GM18520 (cell line): ENCODE measurements at regions not wholly inside any gene's neighbourhood (a gene's known extent, or its start where the extent isn't known, plus 50 kb on each side); places are given as distances from the start of the nearest gene placed in this dataset.

Experiments
- ATAC-seq: cut with Tn5 transposase; IDR thresholded peaks from one replicate; pipeline ENCODE4 v1.9.1; 2021; ENCODE audit not compliant: unreplicated experiment

DNA sequence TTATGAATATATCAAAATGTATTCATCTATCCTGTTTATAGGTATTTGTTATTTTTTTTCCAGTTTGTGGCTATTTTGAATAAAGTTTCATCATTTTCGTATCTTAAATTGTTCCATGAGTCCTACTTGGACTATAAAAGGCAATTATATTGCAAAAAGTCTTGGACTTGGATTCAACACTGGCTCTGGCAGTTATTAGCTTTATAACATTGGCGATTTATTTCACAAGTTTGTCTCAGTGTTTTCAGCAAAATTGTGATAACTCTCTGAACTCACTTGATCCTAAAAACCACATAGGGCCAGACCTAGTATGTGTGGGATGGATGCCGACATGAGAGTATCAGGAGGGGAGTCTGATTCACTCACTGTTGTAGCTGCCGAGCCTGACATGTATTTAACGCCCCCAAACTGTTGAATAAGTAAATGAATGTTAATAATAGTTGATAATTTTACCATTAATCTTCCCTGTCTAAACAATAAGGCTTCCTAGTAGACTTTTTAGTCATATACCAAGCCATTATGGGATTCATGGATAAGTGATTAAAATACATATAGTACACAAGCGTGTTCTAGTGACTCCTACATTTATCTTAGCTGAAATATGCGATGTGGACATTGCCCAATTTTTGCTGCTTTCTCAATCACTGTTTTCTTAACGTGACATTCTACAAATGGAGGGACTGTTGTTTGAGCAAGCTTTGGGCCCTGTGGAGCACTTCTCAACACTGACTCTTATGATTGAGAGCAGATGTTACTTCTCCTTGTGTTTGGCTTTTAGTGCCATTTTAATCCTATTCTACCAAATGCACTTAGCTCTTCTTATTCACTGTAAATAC, 907.6 kb downstream of the EPHA4 start:
- ATAC-seq = no peak

GRCh38 chr2:220665108-220665471, 907.0 kb downstream of the EPHA4 start:
- no peak for ATAC-seq

DNA sequence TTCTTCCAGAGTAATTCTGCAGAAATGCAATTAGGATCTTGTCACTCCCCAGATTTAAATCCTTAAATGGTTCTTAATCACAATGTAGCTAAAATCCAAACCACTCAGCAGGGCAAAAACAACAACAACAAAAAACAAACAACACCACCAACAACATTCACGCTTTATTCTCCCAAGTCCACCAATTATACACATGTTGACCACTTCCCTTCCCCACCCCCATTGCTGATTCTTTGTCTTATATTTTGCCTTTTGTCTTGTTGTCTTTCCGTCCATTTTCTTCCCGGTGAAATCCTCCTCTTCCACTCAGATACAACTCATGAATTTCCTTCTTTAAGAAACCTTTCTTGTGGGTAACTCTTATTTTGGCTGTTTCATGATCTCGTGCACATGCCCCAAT, 902.8 kb downstream of the EPHA4 start:
- no peak for ATAC-seq

DNA sequence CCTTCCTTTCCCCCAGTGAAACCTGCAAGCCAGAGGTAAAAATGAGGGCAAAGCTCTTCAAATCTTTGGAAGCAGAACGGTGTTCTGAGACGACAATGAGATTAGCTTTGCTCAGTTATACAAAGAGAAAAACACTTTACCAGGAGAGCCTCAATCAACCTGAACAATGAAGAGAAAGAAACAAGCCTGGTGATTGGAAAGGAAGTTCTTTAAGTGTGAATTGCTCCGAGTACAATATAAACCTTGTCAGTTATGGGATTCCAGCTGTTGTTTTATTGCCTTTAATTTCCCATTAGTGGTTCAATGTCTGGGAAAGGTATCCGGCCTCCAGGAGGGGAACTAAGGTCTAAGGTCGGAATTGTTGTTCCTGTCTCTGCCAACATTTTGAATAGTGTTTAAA, 901.6 kb downstream of the EPHA4 start:
- no peak for ATAC-seq

- no peak for ATAC-seq
Measured at GRCh38 chr2:220673151-220673874, 898.8 kb downstream of the EPHA4 start.

DNA sequence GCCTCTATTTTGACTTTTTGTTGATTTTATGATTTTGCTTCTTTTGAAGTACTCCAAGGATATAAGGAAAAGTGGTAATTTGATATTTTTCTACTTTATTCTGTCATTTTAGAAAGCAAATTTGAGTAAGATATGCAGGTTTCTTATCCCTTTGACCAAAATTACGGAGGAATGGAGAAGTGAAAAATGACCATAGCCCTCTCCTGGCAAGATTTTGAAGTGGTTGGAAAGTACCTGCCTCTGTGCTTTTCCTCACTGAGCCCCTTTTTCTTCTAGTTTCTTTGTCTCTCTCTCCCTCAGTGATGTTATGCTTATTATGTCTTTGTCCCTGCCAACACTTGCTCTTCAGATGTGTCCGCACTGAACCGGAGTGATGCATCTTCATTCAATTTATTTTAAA, 898.1 kb downstream of the EPHA4 start:
- no peak for ATAC-seq

DNA sequence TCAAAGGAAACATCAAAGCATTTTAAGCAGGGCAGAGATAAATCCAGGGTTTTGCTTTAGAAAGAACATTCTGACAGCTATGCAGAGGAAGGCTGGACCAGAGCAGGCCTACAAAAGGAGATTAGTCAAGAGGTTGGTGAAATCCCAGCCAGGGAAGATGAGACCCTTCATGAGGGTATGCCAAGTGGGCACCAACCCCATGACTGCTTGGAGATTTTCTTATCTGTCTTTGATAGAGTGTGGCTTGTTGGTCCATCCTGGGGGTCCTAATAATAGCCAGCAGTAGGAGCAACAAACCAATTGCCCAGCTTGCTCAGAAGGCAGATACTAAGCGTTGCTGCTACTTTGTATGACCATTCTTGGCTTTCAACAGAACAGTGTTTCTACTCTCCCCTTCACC, 895.4 kb downstream of the EPHA4 start:
- no peak for ATAC-seq

GRCh38 chr2:220678943-220679342, 893.2 kb downstream of the EPHA4 start:
- ATAC-seq = no peak

DNA sequence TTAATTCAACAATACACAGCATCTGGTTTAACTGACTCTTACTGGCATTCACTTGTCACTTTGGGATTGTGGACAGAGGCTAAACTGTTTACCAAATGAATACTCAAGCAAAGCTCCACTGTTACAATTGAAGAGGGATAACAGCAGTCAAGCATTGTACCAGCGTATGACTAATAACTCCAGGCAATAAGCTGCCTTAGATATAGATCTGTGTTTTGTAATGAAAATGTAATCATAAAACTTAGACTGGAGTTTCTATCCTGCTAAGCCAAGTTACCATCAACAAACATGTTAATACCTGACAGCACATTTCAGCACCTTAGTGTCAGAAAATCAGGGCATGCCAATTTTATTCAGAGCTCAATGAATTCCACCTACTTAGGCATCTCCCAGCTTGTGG, 889.5 kb downstream of the EPHA4 start:
- ATAC-seq = no peak

- ATAC-seq = no peak
Measured at GRCh38 chr2:220684099-220684498, 888.0 kb downstream of the EPHA4 start.

DNA sequence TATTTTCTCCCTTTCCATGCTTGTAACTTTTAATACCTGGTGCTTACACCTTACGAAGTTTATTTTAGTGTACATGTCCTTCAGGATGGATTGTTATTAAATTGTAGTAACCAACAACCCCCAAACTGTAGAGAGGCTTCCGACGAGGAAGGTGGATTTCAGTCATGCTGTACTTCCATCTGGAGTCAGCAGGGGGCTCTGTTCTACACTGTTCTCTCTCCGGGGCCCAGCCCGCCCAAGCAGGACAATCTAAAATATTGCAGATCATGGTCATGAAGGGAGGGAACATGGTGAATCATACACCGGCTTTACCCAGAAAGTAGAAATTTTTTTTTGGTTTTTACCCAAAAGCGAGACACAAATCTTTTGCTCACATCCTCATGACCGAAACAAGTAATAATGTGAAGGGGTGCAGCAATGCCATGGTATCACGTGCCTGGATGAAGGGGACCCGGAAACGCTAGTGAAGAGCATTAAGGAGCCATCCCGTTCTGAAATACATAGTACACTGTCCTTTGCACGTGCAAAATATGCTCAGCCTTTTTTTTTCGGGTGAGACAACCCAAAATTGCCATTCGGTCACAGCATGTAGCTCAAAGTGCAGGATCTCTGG, 884.8 kb downstream of the EPHA4 start:
- peak; percentile 76 for ATAC-seq

DNA sequence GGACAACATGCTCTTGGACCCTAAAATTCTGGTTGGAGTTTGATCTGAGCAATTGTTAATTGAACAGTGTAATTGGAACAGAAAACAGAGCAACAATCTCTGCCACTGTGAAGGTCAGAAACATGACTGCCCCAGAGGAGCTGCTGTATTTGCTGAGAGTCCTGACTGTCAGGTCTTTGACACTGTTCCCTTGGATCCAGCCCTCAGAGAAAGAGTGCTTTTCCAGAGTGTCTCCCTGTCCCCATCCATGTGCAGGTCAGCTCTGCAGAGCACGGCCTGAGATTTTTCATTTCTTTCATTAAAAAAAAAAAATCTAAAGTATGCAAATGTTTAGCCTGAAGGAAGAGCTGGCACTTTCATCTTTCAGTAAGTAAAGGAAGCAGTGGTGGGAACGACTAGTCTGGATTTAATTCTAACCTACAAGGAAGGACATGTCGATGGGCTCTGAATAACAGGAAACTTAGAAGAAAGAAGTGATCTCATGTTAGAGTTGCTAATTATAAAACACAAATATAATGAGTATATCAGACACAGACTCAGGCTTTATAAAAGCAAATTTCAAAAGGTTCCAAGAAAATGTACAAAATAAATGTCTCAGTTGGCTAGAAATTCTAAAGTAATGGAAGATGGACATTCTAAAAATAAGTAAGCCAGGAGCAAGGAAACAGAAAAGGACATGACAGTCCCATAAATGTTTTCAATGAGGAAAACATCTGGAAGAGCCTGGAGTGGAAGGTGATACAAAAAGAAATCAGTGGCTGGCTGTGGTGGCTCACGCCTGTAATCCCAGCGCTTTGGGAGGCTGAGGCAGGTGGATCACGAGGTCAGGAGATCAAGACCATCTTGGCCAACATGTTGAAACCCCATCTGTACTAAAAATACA, 876.5 kb downstream of the EPHA4 start:
- ATAC-seq = no peak

DNA sequence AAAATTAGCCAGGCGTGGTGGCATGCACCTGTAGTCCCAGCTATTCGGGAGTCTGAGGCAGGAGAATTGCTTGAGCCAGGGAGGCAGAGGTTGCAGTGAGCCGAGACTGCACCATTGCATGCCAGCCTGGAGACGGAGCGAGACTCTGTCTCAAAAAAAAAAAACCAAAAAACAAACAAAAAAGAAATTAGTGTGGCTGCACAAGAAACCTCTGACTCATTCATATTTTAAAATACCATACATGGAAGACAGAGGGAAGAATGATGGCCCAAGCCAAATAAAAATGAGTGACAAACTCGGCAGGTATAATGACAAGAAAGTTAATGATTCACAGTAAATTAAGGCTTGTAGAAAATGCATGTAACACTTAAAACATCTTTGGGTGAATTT, 875.8 kb downstream of the EPHA4 start:
- ATAC-seq = no peak

DNA sequence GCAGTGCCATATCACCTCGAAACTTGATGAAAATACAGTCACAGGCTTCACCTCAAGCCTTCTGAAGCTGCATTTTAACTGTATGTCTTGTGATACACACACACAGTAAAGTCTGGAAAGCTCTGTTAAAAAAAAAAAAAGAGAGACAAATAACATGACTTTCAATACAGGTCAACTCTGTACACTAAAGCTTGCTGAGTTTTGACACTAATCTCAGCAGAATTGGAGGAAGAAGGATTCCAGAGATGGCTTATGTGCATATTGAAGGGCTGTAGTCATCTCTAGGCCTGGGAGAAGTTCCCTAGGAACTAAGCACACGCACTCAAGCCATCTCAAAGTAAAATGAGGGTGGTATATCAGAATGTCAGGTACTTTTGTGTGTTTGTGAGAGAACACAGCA, 875.1 kb downstream of the EPHA4 start:
- ATAC-seq = no peak

DNA sequence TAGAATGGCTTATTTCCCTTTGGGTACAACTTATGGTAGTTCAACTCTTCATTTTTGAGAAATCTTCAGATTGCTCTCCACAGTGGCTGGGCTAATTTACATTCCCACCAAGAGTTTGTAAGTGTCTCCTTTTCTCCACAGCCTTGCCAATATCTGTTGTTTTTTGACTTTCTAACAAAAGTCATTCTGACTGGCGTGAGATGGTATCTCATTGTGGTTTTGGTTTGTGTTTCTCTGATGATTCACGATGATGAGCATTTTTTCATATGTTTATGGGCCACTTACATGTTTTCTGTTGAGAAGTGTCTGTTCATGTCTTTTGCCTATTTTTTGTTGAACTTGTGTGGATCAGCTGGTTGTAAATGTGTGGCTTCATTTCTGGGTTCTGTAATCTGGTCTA, 871.0 kb downstream of the EPHA4 start:
- no peak for ATAC-seq

GRCh38 chr2:220703279-220703678, 868.8 kb downstream of the EPHA4 start:
- no peak for ATAC-seq

GRCh38 chr2:220704081-220704480, 868.0 kb downstream of the EPHA4 start:
- no peak for ATAC-seq

DNA sequence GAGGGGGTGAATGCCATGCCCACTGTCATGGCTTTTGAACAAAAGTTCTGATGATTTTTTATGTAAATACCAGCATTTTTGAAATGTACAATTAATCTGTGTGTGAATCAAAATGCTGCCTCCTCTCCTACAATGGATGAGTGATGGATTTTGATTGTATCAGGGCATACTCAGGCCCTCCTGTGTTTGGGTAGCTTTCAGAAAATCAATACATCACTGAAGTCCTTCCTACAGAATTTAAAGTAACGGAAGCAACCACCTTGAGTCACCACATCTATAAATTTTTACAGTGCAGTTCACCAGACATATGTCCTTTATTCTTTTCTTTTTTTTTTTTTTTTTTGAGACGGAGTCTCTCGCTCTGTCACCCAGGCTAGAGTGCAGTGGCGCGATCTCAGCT, 867.3 kb downstream of the EPHA4 start:
- no peak for ATAC-seq

DNA sequence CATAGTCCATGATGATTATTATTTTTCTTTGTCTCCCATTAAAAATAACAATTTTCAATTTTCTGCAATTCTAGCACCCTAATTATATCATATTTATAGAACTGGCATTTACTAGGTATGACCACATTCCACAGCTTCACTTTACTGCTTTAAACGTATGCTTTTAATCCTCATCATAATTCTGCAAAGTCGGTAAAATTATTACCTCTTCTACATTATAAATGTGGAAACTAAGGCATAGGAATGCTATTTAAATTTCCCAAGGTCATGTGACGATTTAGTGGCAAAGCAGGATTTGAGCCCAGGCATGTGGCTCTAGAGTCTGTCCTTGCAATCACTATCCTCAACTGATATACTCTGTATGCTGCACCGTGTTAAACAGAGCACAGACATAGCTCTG, 866.4 kb downstream of the EPHA4 start:
- no peak for ATAC-seq

DNA sequence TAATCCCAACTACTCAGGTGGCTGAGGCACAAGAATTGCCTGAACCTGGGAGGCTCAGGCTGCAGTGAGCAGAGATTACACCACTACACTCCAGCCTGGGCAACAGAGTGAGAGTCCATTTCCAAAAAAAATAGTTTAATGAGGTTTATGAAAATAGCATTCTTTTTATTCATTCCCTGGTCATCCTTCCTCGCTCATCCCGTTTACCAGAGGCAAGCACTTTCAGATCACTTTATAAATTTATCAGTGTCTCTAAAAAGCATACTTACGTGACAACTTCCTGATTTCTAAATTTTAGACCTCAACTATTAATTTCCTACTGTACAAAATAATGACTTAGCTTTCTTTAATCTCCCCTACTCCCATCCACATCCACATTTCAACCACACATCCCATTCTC, 864.8 kb downstream of the EPHA4 start:
- ATAC-seq = no peak

DNA sequence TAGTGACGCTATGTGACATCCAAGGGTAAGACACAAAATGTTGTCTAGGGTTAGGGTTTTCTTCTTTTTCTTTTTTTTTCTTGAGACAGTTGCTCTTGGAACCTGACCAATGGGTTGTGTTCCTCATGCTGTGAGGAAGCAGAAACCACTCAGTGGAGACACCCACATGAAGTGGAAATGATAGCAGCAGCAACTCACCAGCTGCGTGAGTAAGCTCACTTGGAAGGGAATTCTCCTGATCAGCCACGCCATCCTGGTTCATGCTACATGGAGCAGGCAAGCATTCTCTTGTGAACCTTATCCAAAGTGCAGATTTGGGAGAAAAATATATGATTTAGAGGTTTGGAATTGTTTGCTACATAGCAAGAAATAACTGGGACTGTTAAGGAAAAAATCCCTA, 863.7 kb downstream of the EPHA4 start:
- no peak for ATAC-seq
